Nephron progenitor cell (in vitro differentiated cells): ENCODE measurements at regions not wholly inside any gene's neighbourhood (a gene's known extent, or its start where the extent isn't known, plus 50 kb on each side); places are given as distances from the start of the nearest gene placed in this dataset.

Experiments
- DNase-seq: peaks from one replicate; pipeline ENCODE4 v3.0.0; 2021
- H3K27ac Mint-ChIP-seq: 2 replicates; pipeline ENCODE4 v1.8.0; 2021; ENCODE audit warnings: mild to moderate bottlenecking, moderate library complexity, mixed read lengths
- H3K27me3 Mint-ChIP-seq: 2 replicates; pipeline ENCODE4 v1.8.0; 2021; ENCODE audit warnings: mild to moderate bottlenecking, low read depth, mixed read lengths; ENCODE audit not compliant: poor library complexity
- H3K36me3 Mint-ChIP-seq: 2 replicates; pipeline ENCODE4 v1.8.0; 2021; ENCODE audit warnings: low read depth, mixed read lengths
- H3K4me1 Mint-ChIP-seq: 2 replicates; pipeline ENCODE4 v1.8.0; 2021; ENCODE audit warnings: mixed read lengths
- H3K4me3 Mint-ChIP-seq: 2 replicates; pipeline ENCODE4 v1.8.0; 2021; ENCODE audit warnings: mild to moderate bottlenecking, moderate library complexity, mixed read lengths
- H3K9me3 Mint-ChIP-seq: 2 replicates; pipeline ENCODE4 v1.8.0; 2021; ENCODE audit warnings: mild to moderate bottlenecking, moderate library complexity, mixed read lengths
- TF ChIP-seq, protein P1 (sequence below): fragments of 200-600 bp; sonication (generic); IDR thresholded peaks from 2 replicates; pipeline ENCODE4 v1.5.0; 2021; ENCODE audit warnings: antibody characterized with exemption

DNA sequence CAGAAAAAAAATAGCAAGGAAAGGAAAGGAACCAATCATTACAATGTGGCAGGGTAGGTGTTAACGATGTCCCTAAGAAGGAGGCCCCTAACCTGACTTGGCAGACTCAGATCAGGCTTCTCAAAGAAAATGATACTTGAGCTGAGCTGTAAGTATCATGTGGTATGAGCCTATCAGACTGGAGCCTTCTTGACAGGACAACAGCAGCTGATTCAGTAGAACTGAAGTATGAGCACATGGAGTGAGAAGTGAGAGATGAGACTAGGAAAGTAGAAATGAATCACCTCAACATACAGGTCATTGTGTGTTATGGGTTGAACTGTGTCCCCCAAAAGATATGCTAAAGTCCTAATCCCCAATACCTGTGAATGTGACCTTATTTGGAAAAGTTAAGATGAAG, 66.3 kb downstream of the MTERF1 start:
- TF ChIP-seq, protein P1, sequence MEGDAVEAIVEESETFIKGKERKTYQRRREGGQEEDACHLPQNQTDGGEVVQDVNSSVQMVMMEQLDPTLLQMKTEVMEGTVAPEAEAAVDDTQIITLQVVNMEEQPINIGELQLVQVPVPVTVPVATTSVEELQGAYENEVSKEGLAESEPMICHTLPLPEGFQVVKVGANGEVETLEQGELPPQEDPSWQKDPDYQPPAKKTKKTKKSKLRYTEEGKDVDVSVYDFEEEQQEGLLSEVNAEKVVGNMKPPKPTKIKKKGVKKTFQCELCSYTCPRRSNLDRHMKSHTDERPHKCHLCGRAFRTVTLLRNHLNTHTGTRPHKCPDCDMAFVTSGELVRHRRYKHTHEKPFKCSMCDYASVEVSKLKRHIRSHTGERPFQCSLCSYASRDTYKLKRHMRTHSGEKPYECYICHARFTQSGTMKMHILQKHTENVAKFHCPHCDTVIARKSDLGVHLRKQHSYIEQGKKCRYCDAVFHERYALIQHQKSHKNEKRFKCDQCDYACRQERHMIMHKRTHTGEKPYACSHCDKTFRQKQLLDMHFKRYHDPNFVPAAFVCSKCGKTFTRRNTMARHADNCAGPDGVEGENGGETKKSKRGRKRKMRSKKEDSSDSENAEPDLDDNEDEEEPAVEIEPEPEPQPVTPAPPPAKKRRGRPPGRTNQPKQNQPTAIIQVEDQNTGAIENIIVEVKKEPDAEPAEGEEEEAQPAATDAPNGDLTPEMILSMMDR: no peak
- no peak overlapping the region for H3K4me3 Mint-ChIP-seq
- no peak for DNase-seq
- H3K4me1 Mint-ChIP-seq: no peaks in the 10 kb centered on the region
- no peak overlapping the region for H3K27ac Mint-ChIP-seq
- H3K27me3 Mint-ChIP-seq: no peaks in the 10 kb centered on the region
- H3K9me3 Mint-ChIP-seq: no peaks in the 10 kb centered on the region
- H3K36me3 Mint-ChIP-seq: peaks cover 4% of the 10 kb centered on the region
